OCI-LY7 (cell line): ENCODE measurements at regions not wholly inside any gene's neighbourhood (a gene's known extent, or its start where the extent isn't known, plus 50 kb on each side); places are given as distances from the start of the nearest gene placed in this dataset.

Experiments
- BruUV-seq: library from RNA; stranded (reverse); fragments of 400-500 nt; replicated peaks from 2 replicates; lab custom pipeline; 2021; lab: Mats Ljungman, UMichigan
- CTCF ChIA-PET: fragments of 300-600 bp; sonication (Branson Sonifier 250); formaldehyde crosslinking; loops from one replicate; lab custom pipeline; 2022; ENCODE audit warnings: antibody characterized with exemption; ENCODE audit not compliant: unreplicated experiment; lab: Charles Lee
- POLR2A ChIA-PET: fragments of 300-600 bp; sonication (Branson Sonifier 250); formaldehyde crosslinking; loops from one replicate; lab custom pipeline; 2022; ENCODE audit warnings: antibody characterized with exemption; lab: Charles Lee
- DNase-seq: peaks from one replicate; pipeline ENCODE4 v3.0.0-alpha.2; 2015; ENCODE audit warnings: low spot score
- H2AFZ ChIP-seq: fragments of 200-600 bp; sonication (generic), shearing (Covaris generic); 2 replicates; pipeline ENCODE4 v1.6.1; 2014; ENCODE audit warnings: mild to moderate bottlenecking, antibody characterized with exemption, low read length, moderate library complexity
- H3K27ac ChIP-seq: fragments of 200-600 bp; sonication (generic); 2 replicates; pipeline ENCODE4 v1.5.1; 2014; ENCODE audit warnings: mixed run types, low read depth, mild to moderate bottlenecking, moderate library complexity, low read length, inconsistent platforms; ENCODE audit not compliant: poor library complexity, severe bottlenecking
- H3K36me3 ChIP-seq: fragments of 200-600 bp; sonication (generic); 2 replicates; pipeline ENCODE4 v1.6.1; 2014; ENCODE audit warnings: mild to moderate bottlenecking, antibody characterized with exemption, low read length, moderate library complexity, mixed read lengths; ENCODE audit not compliant: insufficient read depth
- H3K4me1 ChIP-seq: fragments of 200-600 bp; sonication (generic); 2 replicates; pipeline ENCODE4 v1.5.1; 2014; ENCODE audit warnings: mild to moderate bottlenecking, low read length; ENCODE audit not compliant: insufficient read depth, poor library complexity, severe bottlenecking
- H3K4me2 ChIP-seq: fragments of 200-600 bp; sonication (generic); 2 replicates; pipeline ENCODE4 v1.6.1; 2014; ENCODE audit warnings: mild to moderate bottlenecking, low read length
- H3K4me3 ChIP-seq: fragments of 200-600 bp; sonication (generic); 2 replicates; pipeline ENCODE4 v1.5.1; 2014; ENCODE audit warnings: mild to moderate bottlenecking, low read depth, low read length; ENCODE audit not compliant: poor library complexity, severe bottlenecking
- H3K79me2 ChIP-seq: fragments of 200-600 bp; sonication (generic); 2 replicates; pipeline ENCODE4 v1.6.1; 2016; ENCODE audit warnings: low read depth, mild to moderate bottlenecking, low read length, moderate library complexity, mixed read lengths; ENCODE audit not compliant: insufficient read depth
- H3K9me2 ChIP-seq: fragments of 200-600 bp; sonication (generic); 2 replicates; pipeline ENCODE4 v1.6.1; 2016; ENCODE audit warnings: mild to moderate bottlenecking, low read length, mixed read lengths; ENCODE audit not compliant: insufficient read depth
- H3K9me3 ChIP-seq: fragments of 200-600 bp; sonication (generic); 2 replicates; pipeline ENCODE4 v1.6.1; 2014; ENCODE audit warnings: mild to moderate bottlenecking, mixed run types, low read length, mixed read lengths
- H4K20me1 ChIP-seq: fragments of 200-600 bp; sonication (generic); 2 replicates; pipeline ENCODE4 v1.6.1; 2014; ENCODE audit warnings: mild to moderate bottlenecking, antibody characterized with exemption, low read length, moderate library complexity, mixed read lengths; ENCODE audit not compliant: insufficient read depth
- CTCF ChIP-seq: fragments of 200-600 bp; sonication (generic); conservative IDR thresholded peaks from 2 replicates; pipeline ENCODE4 v1.5.1; 2014; ENCODE audit warnings: mild to moderate bottlenecking, antibody characterized with exemption, low read length, moderate library complexity, mixed read lengths
- EZH2phosphoT487 ChIP-seq: fragments of 200-600 bp; sonication (generic); IDR thresholded peaks from 2 replicates; pipeline ENCODE4 v1.6.1; 2018; ENCODE audit warnings: low read depth, borderline replicate concordance, mild to moderate bottlenecking, mixed run types, antibody characterized with exemption, low read length, moderate library complexity, mixed read lengths
- intact Hi-C: fragments of 100-400 bp; cut with micrococcal nuclease; formaldehyde crosslinking; loops from one replicate; pipeline ENCODE4 v1.10.0; 2022; ENCODE audit not compliant: unreplicated experiment

GRCh38 chr6:133748628-133749027, 140.3 kb upstream of the TCF21 start:
- H3K27ac ChIP-seq = no peak overlapping the region
- CTCF ChIA-PET = no interaction called here
- no peak overlapping the region for H3K4me2 ChIP-seq
- H4K20me1 ChIP-seq = no peaks in the 10 kb centered on the region
- DNase-seq = no peak
- no peaks in the 10 kb centered on the region for H3K9me3 ChIP-seq
- TF ChIP-seq CTCF (no peak), EZH2phosphoT487 (no peak)
- H3K9me2 ChIP-seq = no peaks in the 10 kb centered on the region
- H3K4me3 ChIP-seq = no peak overlapping the region
- intact Hi-C loops = no loop called here
- H2AFZ ChIP-seq = no peak overlapping the region
- no peaks in the 10 kb centered on the region for H3K4me1 ChIP-seq
- no TSS peak for BruUV-seq
- H3K36me3 ChIP-seq = no peaks in the 10 kb centered on the region
- POLR2A ChIA-PET = interaction anchor here (1.4 kb wide), 1 partner anchor 9 kb away, joined by 3 read pairs; no protein-coding TSS in a partner anchor
- H3K79me2 ChIP-seq = no peaks in the 10 kb centered on the region

DNA sequence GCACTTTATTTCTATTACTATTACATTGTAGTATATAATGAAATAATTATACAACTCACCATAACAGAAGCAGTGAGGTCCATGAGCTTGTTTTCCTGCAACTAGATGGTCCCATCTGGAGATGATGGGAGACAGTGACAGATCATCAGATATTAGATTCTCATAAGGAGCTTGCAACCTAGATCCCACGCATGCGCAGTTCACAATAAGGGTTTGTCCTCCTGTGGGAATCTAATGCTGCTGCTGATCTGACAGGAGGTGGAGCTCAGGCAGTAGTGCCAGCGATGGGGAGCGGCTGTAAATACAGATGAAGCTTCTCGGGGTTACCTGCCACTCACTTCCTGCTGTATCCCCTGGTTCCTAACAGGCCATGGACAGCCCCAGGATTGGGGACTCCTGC, 139.5 kb upstream of the TCF21 start:
- no peaks in the 10 kb centered on the region for H3K4me1 ChIP-seq
- no peaks in the 10 kb centered on the region for H3K36me3 ChIP-seq
- no peaks in the 10 kb centered on the region for H4K20me1 ChIP-seq
- H3K27ac ChIP-seq = no peak overlapping the region
- TF ChIP-seq CTCF (no peak), EZH2phosphoT487 (no peak)
- ChIA-PET CTCF (no interaction called here), POLR2A (interaction anchor here (1.4 kb wide), 1 partner anchor 8 kb away, joined by 3 read pairs; no protein-coding TSS in a partner anchor)
- no peak for DNase-seq
- intact Hi-C loops = no loop called here
- no peaks in the 10 kb centered on the region for H3K9me3 ChIP-seq
- H3K79me2 ChIP-seq = no peaks in the 10 kb centered on the region
- no peak overlapping the region for H2AFZ ChIP-seq
- H3K4me3 ChIP-seq = no peak overlapping the region
- no peaks in the 10 kb centered on the region for H3K9me2 ChIP-seq
- BruUV-seq = no TSS peak
- no peak overlapping the region for H3K4me2 ChIP-seq

DNA sequence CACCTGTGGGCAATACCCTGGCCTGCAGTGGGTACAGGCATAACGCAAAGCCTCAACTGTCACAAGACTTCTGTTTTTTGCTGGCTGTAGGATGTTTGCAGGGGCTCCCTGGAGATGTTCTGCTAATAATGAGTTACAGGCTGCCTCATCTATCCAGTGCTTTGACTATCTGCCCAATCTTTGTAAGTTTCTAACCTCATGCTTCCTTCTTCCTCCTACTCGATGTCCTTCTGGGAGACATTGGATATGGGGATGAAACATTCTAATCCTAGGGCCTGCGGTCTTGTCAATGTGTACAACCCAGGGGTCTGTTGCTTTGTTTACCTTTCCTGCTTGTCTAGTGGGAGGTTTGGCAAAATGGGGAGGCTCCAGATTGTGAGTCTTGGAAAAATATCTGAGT, 136.8 kb upstream of the TCF21 start:
- H3K36me3 ChIP-seq = no peaks in the 10 kb centered on the region
- no peaks in the 10 kb centered on the region for H4K20me1 ChIP-seq
- H3K9me3 ChIP-seq = no peaks in the 10 kb centered on the region
- no TSS peak for BruUV-seq
- H3K79me2 ChIP-seq = no peaks in the 10 kb centered on the region
- intact Hi-C loops = no loop called here
- H3K4me2 ChIP-seq = no peak overlapping the region
- ChIA-PET POLR2A (no interaction called here), CTCF (no interaction called here)
- no peaks in the 10 kb centered on the region for H3K9me2 ChIP-seq
- H3K27ac ChIP-seq = no peak overlapping the region
- DNase-seq = no peak
- no peak overlapping the region for H3K4me3 ChIP-seq
- no peak for TF ChIP-seq CTCF
- TF ChIP-seq EZH2phosphoT487 = no peak
- no peaks in the 10 kb centered on the region for H3K4me1 ChIP-seq
- no peak overlapping the region for H2AFZ ChIP-seq
